Colonic mucosa (tissue), 4 donors: ENCODE measurements at regions not wholly inside any gene's neighbourhood (a gene's known extent, or its start where the extent isn't known, plus 50 kb on each side); places are given as distances from the start of the nearest gene placed in this dataset.
"Not testable (repeated sequence)": the region's sequence is repeated elsewhere in the genome, so short reads cannot be mapped to it uniquely, and the experiment has no call there.

ENCODE experiments used
- DNase-seq: peaks from one replicate; pipeline ENCODE4 v3.0.0-alpha.2; 2020
- H3K27ac ChIP-seq: fragments of 200-600 bp; one replicate; pipeline ENCODE4 v1.8.0; 2021
- H3K27me3 ChIP-seq: fragments of 200-600 bp; one replicate; pipeline ENCODE4 v1.8.0; 2021
- H3K36me3 ChIP-seq: fragments of 200-600 bp; one replicate; pipeline ENCODE4 v1.8.0; 2021
- H3K4me1 ChIP-seq: fragments of 200-600 bp; one replicate; pipeline ENCODE4 v1.8.0; 2021; ENCODE audit warnings: mild to moderate bottlenecking
- H3K4me3 ChIP-seq: fragments of 200-600 bp; one replicate; pipeline ENCODE4 v1.8.0; 2021
- H3K9ac ChIP-seq, 2 donors: one replicate each; pipeline ENCODE4 v1.7.0; 2013; ENCODE audit warnings: control low read depth in 2 of 2, low read depth in 2 of 2, low read length in 2 of 2
- H3K9me3 ChIP-seq: fragments of 200-600 bp; one replicate; pipeline ENCODE4 v1.8.0; 2021
- CTCF ChIP-seq: fragments of 200-600 bp; IDR thresholded peaks from one replicate; pipeline ENCODE4 v1.8.0; 2022; ENCODE audit warnings: antibody characterized with exemption, mild to moderate bottlenecking
- intact Hi-C: fragments of 100-400 bp; cut with DNase I; formaldehyde crosslinking; loops from one replicate; pipeline ENCODE4 v1.14.1; 2022
- donor health status: healthy.
- donor health status: DM: no; HTN: no; CAD: no.
- donor health status: DM: no; HTN: no; CAD: no.

- no peak for TF ChIP-seq CTCF
- DNase-seq, result no peak
Measured at GRCh38 chr6:74902089-74902488, 303.8 kb downstream of the COL12A1 start.

GRCh38 chr6:74901576-74901975 lies 304.3 kb downstream of the COL12A1 start:
- no peak overlapping the region for H3K27ac ChIP-seq
- H3K27me3 ChIP-seq, result no peaks in the 10 kb centered on the region
- intact Hi-C loops, result no loop called here
- no peak for DNase-seq
- H3K4me1 ChIP-seq, result no peaks in the 10 kb centered on the region
- TF ChIP-seq CTCF, result no peak
- H3K4me3 ChIP-seq, result no peak overlapping the region
- no peaks in the 10 kb centered on the region for H3K9me3 ChIP-seq
- no peak overlapping the region for H3K9ac ChIP-seq
- H3K36me3 ChIP-seq, result no peaks in the 10 kb centered on the region

More at GRCh38 chr6:74902089-74902488, 303.8 kb downstream of the COL12A1 start:
- H3K9me3 ChIP-seq, result no peaks in the 10 kb centered on the region
- no peak overlapping the region for H3K4me3 ChIP-seq
- H3K27me3 ChIP-seq, result no peaks in the 10 kb centered on the region
- H3K9ac ChIP-seq, result no peak overlapping the region
- intact Hi-C loops, result no loop called here
- no peaks in the 10 kb centered on the region for H3K36me3 ChIP-seq
- H3K4me1 ChIP-seq, result no peaks in the 10 kb centered on the region
- no peak overlapping the region for H3K27ac ChIP-seq

DNA sequence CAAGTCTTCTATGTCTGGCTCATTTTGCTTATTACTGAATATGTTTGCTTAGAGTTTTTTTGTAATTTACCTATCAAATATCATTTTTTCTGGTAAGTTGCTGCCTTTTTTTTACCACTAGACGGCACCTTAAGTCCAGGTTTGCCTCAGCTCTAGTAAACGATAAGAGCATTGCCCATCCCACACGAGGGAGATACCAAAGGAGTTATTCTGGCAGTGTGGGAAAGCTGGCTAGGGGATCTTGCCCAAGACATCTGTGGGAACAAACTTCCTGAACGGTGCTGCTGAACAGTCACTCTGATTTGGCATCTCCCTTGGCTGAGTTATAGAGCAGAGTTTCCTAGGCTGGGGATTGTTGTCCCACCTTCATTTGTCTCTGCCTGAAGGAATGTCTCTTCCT lies 306.4 kb downstream of the COL12A1 start:
- no peak overlapping the region for H3K9ac ChIP-seq
- intact Hi-C loops, result no loop called here
- no peak for TF ChIP-seq CTCF
- no peaks in the 10 kb centered on the region for H3K27me3 ChIP-seq
- H3K27ac ChIP-seq, result no peak overlapping the region
- no peaks in the 10 kb centered on the region for H3K36me3 ChIP-seq
- no peaks in the 10 kb centered on the region for H3K4me1 ChIP-seq
- no peak overlapping the region for H3K4me3 ChIP-seq
- H3K9me3 ChIP-seq, result no peaks in the 10 kb centered on the region
- DNase-seq, result no peak

DNA sequence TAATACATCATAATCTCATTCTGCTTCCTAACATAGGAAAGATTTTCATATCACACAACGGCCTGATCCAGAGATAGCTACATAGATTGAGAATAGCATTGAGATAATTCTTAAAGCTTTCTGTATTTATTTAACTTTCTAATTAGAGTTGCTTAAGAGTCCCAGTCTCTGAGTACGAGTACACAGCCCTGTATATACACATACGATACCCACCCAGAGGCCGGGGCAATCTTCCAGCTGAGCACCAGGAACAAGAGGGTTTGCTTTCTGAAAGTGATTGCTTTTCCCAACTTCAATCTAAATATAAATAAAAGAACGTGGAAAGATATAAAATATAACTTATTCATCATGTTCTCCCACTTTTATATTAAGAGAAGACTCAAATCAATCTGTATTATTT lies 313.8 kb downstream of the COL12A1 start:
- H3K27ac ChIP-seq, result no peak overlapping the region
- no peaks in the 10 kb centered on the region for H3K9me3 ChIP-seq
- no peaks in the 10 kb centered on the region for H3K27me3 ChIP-seq
- no peak for TF ChIP-seq CTCF
- no peak for DNase-seq
- H3K4me3 ChIP-seq, result no peak overlapping the region
- H3K4me1 ChIP-seq, result no peaks in the 10 kb centered on the region
- no peaks in the 10 kb centered on the region for H3K36me3 ChIP-seq
- H3K9ac ChIP-seq, result no peak overlapping the region
- intact Hi-C loops, result no loop called here

DNA sequence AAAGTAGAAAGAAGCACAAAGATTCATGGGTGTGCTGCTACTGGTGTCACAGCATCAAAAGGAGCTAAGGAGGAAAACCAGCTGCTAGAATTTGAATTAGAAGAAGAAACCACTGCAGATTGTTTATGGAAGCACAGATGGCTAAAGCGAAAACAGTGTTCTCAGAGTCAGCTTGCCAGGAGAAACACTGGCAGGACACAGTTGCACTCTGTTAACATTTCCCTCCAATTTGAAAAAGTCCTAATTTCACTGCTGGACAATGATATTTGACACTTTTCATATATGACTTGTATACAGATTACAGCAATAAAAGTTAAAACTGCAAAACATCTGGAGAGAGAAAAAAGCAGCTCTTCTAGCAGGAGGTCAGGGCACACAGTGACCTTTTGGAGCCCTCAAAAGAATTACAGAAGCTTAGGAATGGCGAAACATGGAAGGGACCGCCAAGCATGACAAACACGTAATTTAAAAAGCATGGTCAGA lies 314.5 kb downstream of the COL12A1 start:
- H3K9ac ChIP-seq, result no peak overlapping the region
- intact Hi-C loops, result no loop called here
- H3K27me3 ChIP-seq, result no peaks in the 10 kb centered on the region
- H3K4me3 ChIP-seq, result no peak overlapping the region
- H3K4me1 ChIP-seq, result no peaks in the 10 kb centered on the region
- H3K9me3 ChIP-seq, result no peaks in the 10 kb centered on the region
- H3K27ac ChIP-seq, result no peak overlapping the region
- no peak for DNase-seq
- H3K36me3 ChIP-seq, result no peaks in the 10 kb centered on the region
- TF ChIP-seq CTCF, result no peak

DNA sequence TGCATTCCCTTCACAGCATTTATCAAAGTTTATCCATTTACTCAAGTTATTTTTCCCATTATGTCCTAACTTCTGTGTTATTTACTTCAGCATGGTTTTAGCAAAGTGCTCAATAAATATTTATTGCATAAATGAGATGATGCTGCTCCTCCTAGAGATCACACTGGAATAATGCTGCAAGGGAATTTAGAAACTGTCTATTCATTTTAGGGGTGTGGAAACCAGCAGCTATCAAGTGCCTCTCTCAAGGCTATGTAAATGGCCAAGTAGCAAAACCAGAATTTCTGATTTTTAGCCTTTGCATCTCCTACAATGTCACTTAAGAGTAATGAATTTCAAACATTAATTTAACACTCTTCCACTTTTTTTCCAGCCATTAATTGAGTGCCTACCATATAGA lies 316.2 kb downstream of the COL12A1 start:
- Histone ChIP-seq H3K9me3 (no peaks in the 10 kb centered on the region), H3K27me3 (no peaks in the 10 kb centered on the region), H3K4me1 (no peaks in the 10 kb centered on the region), H3K4me3 (no peak overlapping the region), H3K27ac (no peak overlapping the region), H3K9ac (no peak overlapping the region), H3K36me3 (no peaks in the 10 kb centered on the region)
- DNase-seq, result no peak
- TF ChIP-seq CTCF, result no peak
- intact Hi-C loops, result no loop called here

- intact Hi-C loops, DNase-seq, H3K9ac ChIP-seq, H3K4me3 ChIP-seq, H3K9me3 ChIP-seq, H3K4me1 ChIP-seq, H3K36me3 ChIP-seq, H3K27ac ChIP-seq, H3K27me3 ChIP-seq: not testable (repeated sequence)
Measured at GRCh38 chr6:74888741-74889140, 317.1 kb downstream of the COL12A1 start.
